ACHN (cell line): ENCODE measurements at regions not wholly inside any gene's neighbourhood (a gene's known extent, or its start where the extent isn't known, plus 50 kb on each side); places are given as distances from the start of the nearest gene placed in this dataset.

ENCODE experiments used
- DNase-seq: peaks from one replicate; pipeline ENCODE4 v3.0.0-alpha.2; 2015
- in situ Hi-C: cut with HindIII; loops from 2 replicates; pipeline ENCODE4 v1.10.0; 2017; ENCODE audit warnings: low sequenced_read_pairs, low pct_ligation_motif_present, low pct_unique_long_range_greater_than_20kb

GRCh38 chr4:122203407-122203806, 51.3 kb downstream of the BLTP1 start:
- DNase-seq: no peak
- in situ Hi-C loops: no loop called here

GRCh38 chr4:122205687-122206086, 53.6 kb downstream of the BLTP1 start:
- DNase-seq: peak; percentile 10
- in situ Hi-C loops: no loop called here

GRCh38 chr4:122212880-122213279, 60.7 kb downstream of the BLTP1 start:
- in situ Hi-C loops: no loop called here
- DNase-seq: no peak

- in situ Hi-C loops: no loop called here
- DNase-seq: peak; percentile 32
These were observed 66.6 kb downstream of the BLTP1 start for GRCh38 chr4:122218762-122219161.

- in situ Hi-C loops: no loop called here
- no peak for DNase-seq
These were observed 67.2 kb downstream of the BLTP1 start for GRCh38 chr4:122219356-122219755.

GRCh38 chr4:122221322-122221721, 69.2 kb downstream of the BLTP1 start:
- in situ Hi-C loops: no loop called here
- no peak for DNase-seq

- in situ Hi-C loops: no loop called here
- DNase-seq: no peak
These were observed 72.2 kb downstream of the BLTP1 start for GRCh38 chr4:122224348-122224747.

- no peak for DNase-seq
- in situ Hi-C loops: no loop called here
These were observed 75.1 kb downstream of the BLTP1 start for GRCh38 chr4:122227202-122227601.

GRCh38 chr4:122229857-122230256, 77.7 kb downstream of the BLTP1 start:
- in situ Hi-C loops: no loop called here
- DNase-seq: no peak

GRCh38 chr4:122232633-122233032, 80.5 kb downstream of the BLTP1 start:
- DNase-seq: no peak
- in situ Hi-C loops: no loop called here

GRCh38 chr4:122234686-122235085, 82.6 kb downstream of the BLTP1 start:
- DNase-seq: no peak
- in situ Hi-C loops: no loop called here

GRCh38 chr4:122243785-122244184, 91.7 kb downstream of the BLTP1 start:
- no peak for DNase-seq
- in situ Hi-C loops: no loop called here

- no peak for DNase-seq
- in situ Hi-C loops: no loop called here
These were observed 92.6 kb downstream of the BLTP1 start for GRCh38 chr4:122244764-122245163.

- in situ Hi-C loops: no loop called here
These were observed 94.4 kb downstream of the BLTP1 start for GRCh38 chr4:122246551-122246950.

GRCh38 chr4:122249357-122249756, 97.2 kb downstream of the BLTP1 start:
- no peak for DNase-seq
- in situ Hi-C loops: no loop called here

More at GRCh38 chr4:122246551-122246950, 94.4 kb downstream of the BLTP1 start:
- no peak for DNase-seq

- DNase-seq: no peak
- in situ Hi-C loops: no loop called here
These were observed 100.5 kb downstream of the BLTP1 start for GRCh38 chr4:122252584-122252983.

- DNase-seq: no peak
- in situ Hi-C loops: no loop called here
These were observed 107.7 kb downstream of the BLTP1 start for GRCh38 chr4:122259849-122260248.

- in situ Hi-C loops: no loop called here
- DNase-seq: no peak
These were observed 102.5 kb upstream of the ADAD1 start for GRCh38 chr4:122276359-122276758.

- no peak for DNase-seq
- in situ Hi-C loops: no loop called here
These were observed 99.8 kb upstream of the ADAD1 start for GRCh38 chr4:122278976-122279375.

- in situ Hi-C loops: no loop called here
- DNase-seq: no peak
These were observed 99.1 kb upstream of the ADAD1 start for GRCh38 chr4:122279670-122280069.

- in situ Hi-C loops: no loop called here
- DNase-seq: peak; percentile 22
These were observed 93.5 kb upstream of the ADAD1 start for GRCh38 chr4:122285285-122285684.
